Neural cell (in vitro differentiated cells): ENCODE measurements at regions not wholly inside any gene's neighbourhood (a gene's known extent, or its start where the extent isn't known, plus 50 kb on each side); places are given as distances from the start of the nearest gene placed in this dataset.

Source experiments
- H2AFZ ChIP-seq: fragments of 200-600, 300-800 bp; sonication (generic), shearing (Covaris generic); 2 replicates; pipeline ENCODE4 v1.6.0; 2014; ENCODE audit warnings: low read depth, mild to moderate bottlenecking, antibody characterized with exemption, low read length, moderate library complexity
- H3F3A ChIP-seq: fragments of 200-600 bp; shearing (Covaris generic); 2 replicates; pipeline ENCODE4 v1.6.1; 2016; ENCODE audit warnings: mild to moderate bottlenecking, moderate library complexity, mixed read lengths, antibody characterized with exemption, low read length; ENCODE audit not compliant: insufficient read depth, poor library complexity, severe bottlenecking
- H3K27ac ChIP-seq: fragments of 200-600, 300-800 bp; sonication (generic), shearing (Covaris generic); 2 replicates; pipeline ENCODE4 v1.5.1; 2014; ENCODE audit warnings: mild to moderate bottlenecking, low read length, moderate library complexity
- H3K27me3 ChIP-seq: fragments of 300-800, 200-600 bp; sonication (generic), shearing (Covaris generic); 2 replicates; pipeline ENCODE4 v1.6.0; 2014; ENCODE audit warnings: mild to moderate bottlenecking, low read depth, low read length, moderate library complexity; ENCODE audit not compliant: insufficient read depth
- H3K36me3 ChIP-seq: fragments of 300-800, 200-600 bp; sonication (generic), shearing (Covaris generic); 2 replicates; pipeline ENCODE4 v1.5.1; 2014; ENCODE audit warnings: mild to moderate bottlenecking, antibody characterized with exemption, low read length, moderate library complexity; ENCODE audit not compliant: insufficient read depth
- H3K4me2 ChIP-seq: fragments of 300-800, 200-600 bp; sonication (generic), shearing (Covaris generic); 2 replicates; pipeline ENCODE4 v1.6.0; 2014; ENCODE audit warnings: mild to moderate bottlenecking, low read length
- H3K4me3 ChIP-seq: fragments of 300-800, 200-600 bp; sonication (generic), shearing (Covaris generic); 2 replicates; pipeline ENCODE4 v1.5.1; 2014; ENCODE audit warnings: mild to moderate bottlenecking, low read length, moderate library complexity
- H3K79me2 ChIP-seq: fragments of 200-600 bp; shearing (Covaris generic); replicated peaks from 2 replicates; pipeline ENCODE4 v1.6.0; 2014; ENCODE audit warnings: mild to moderate bottlenecking, low read length, moderate library complexity; ENCODE audit not compliant: insufficient read depth
- H3K9ac ChIP-seq: fragments of 300-800, 200-600 bp; sonication (generic), shearing (Covaris generic); 2 replicates; pipeline ENCODE4 v1.6.1; 2016; ENCODE audit warnings: mild to moderate bottlenecking, low read length, mixed read lengths
- H3K9me2 ChIP-seq: fragments of 200-600 bp; shearing (Covaris generic); 2 replicates; pipeline ENCODE4 v1.6.1; 2016; ENCODE audit warnings: mild to moderate bottlenecking, low read length, mixed read lengths; ENCODE audit not compliant: insufficient read depth
- H3K9me3 ChIP-seq: fragments of 200-600, 300-800 bp; sonication (generic), shearing (Covaris generic); 2 replicates; pipeline ENCODE4 v1.6.1; 2016; ENCODE audit warnings: mild to moderate bottlenecking, mixed run types, low read length, moderate library complexity, mixed read lengths
- H4K20me1 ChIP-seq: fragments of 200-600 bp; shearing (Covaris generic); 2 replicates; pipeline ENCODE4 v1.6.1; 2016; ENCODE audit warnings: mild to moderate bottlenecking, mixed run types; ENCODE audit not compliant: insufficient read depth
- CTCF ChIP-seq: fragments of 450-650 bp; IDR thresholded peaks from 2 replicates; pipeline ENCODE4 v1.5.1; 2014; ENCODE audit warnings: antibody characterized with exemption, mild to moderate bottlenecking, moderate library complexity; ENCODE audit not compliant: poor library complexity, severe bottlenecking
- EP300 ChIP-seq: fragments of 450-650 bp; conservative IDR thresholded peaks from 2 replicates; pipeline ENCODE4 v1.6.1; 2014; ENCODE audit warnings: antibody characterized with exemption, mild to moderate bottlenecking, moderate library complexity; ENCODE audit not compliant: poor library complexity, severe bottlenecking
- EZH2 ChIP-seq: fragments of 200-600, 300-800 bp; shearing (Covaris generic), sonication (generic); IDR thresholded peaks from 2 replicates; pipeline ENCODE4 v1.6.1; 2014; ENCODE audit warnings: antibody characterized with exemption, low read length, borderline replicate concordance, mild to moderate bottlenecking; ENCODE audit not compliant: insufficient read depth, poor library complexity, severe bottlenecking
- MXI1 ChIP-seq: fragments of 450-650 bp; conservative IDR thresholded peaks from 2 replicates; pipeline ENCODE4 v1.6.1; 2014; ENCODE audit warnings: antibody characterized with exemption, mild to moderate bottlenecking; ENCODE audit not compliant: poor library complexity, severe bottlenecking
- POLR2AphosphoS5 ChIP-seq: IDR thresholded peaks from 2 replicates; pipeline ENCODE4 v1.6.1; 2012
- RAD21 ChIP-seq: fragments of 450-650 bp; conservative IDR thresholded peaks from 2 replicates; pipeline ENCODE4 v1.6.1; 2014; ENCODE audit warnings: antibody characterized with exemption, mild to moderate bottlenecking, moderate library complexity
- SMC3 ChIP-seq: fragments of 450-650 bp; conservative IDR thresholded peaks from 2 replicates; pipeline ENCODE4 v1.6.1; 2014; ENCODE audit warnings: antibody characterized with exemption, mild to moderate bottlenecking, moderate library complexity; ENCODE audit not compliant: poor library complexity
- TAF1 ChIP-seq: IDR thresholded peaks from 2 replicates; pipeline ENCODE4 v1.6.1; 2012; ENCODE audit warnings: low read depth
- TF ChIP-seq, protein P1 (sequence below): IDR thresholded peaks from 2 replicates; pipeline ENCODE4 v1.6.1; 2012; ENCODE audit warnings: borderline replicate concordance

- Histone ChIP-seq H3K4me3 (no peak overlapping the region), H2AFZ (no peak overlapping the region), H3F3A (no peaks in the 10 kb centered on the region), H3K9ac (no peak overlapping the region), H3K27me3 (no peaks in the 10 kb centered on the region), H3K9me3 (no peaks in the 10 kb centered on the region), H3K4me2 (no peak overlapping the region), H3K79me2 (no peaks in the 10 kb centered on the region), H3K9me2 (no peaks in the 10 kb centered on the region), H4K20me1 (no peaks in the 10 kb centered on the region), H3K27ac (no peak overlapping the region), H3K36me3 (no peaks in the 10 kb centered on the region)
- TF ChIP-seq TAF1, result no peak
- no peak for TF ChIP-seq MXI1
- TF ChIP-seq CTCF, result no peak
- no peak for TF ChIP-seq RAD21
- no peak for TF ChIP-seq EP300
- no peak for TF ChIP-seq EZH2
- no peak for TF ChIP-seq SMC3
- TF ChIP-seq, protein P1, sequence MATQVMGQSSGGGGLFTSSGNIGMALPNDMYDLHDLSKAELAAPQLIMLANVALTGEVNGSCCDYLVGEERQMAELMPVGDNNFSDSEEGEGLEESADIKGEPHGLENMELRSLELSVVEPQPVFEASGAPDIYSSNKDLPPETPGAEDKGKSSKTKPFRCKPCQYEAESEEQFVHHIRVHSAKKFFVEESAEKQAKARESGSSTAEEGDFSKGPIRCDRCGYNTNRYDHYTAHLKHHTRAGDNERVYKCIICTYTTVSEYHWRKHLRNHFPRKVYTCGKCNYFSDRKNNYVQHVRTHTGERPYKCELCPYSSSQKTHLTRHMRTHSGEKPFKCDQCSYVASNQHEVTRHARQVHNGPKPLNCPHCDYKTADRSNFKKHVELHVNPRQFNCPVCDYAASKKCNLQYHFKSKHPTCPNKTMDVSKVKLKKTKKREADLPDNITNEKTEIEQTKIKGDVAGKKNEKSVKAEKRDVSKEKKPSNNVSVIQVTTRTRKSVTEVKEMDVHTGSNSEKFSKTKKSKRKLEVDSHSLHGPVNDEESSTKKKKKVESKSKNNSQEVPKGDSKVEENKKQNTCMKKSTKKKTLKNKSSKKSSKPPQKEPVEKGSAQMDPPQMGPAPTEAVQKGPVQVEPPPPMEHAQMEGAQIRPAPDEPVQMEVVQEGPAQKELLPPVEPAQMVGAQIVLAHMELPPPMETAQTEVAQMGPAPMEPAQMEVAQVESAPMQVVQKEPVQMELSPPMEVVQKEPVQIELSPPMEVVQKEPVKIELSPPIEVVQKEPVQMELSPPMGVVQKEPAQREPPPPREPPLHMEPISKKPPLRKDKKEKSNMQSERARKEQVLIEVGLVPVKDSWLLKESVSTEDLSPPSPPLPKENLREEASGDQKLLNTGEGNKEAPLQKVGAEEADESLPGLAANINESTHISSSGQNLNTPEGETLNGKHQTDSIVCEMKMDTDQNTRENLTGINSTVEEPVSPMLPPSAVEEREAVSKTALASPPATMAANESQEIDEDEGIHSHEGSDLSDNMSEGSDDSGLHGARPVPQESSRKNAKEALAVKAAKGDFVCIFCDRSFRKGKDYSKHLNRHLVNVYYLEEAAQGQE, result no peak
- TF ChIP-seq POLR2AphosphoS5, result no peak
Observed at GRCh38 chr20:24880356-24880755, 68.7 kb upstream of the CST7 start.

GRCh38 chr20:24890286-24890685 is 58.8 kb upstream of the CST7 start:
- Histone ChIP-seq H2AFZ (no peak overlapping the region), H3F3A (no peaks in the 10 kb centered on the region), H3K79me2 (no peaks in the 10 kb centered on the region), H3K4me2 (no peak overlapping the region), H3K9ac (no peak overlapping the region), H3K36me3 (no peaks in the 10 kb centered on the region), H3K27me3 (no peaks in the 10 kb centered on the region), H3K4me3 (no peak overlapping the region), H3K9me3 (no peaks in the 10 kb centered on the region), H3K9me2 (no peaks in the 10 kb centered on the region), H3K27ac (no peak overlapping the region), H4K20me1 (no peaks in the 10 kb centered on the region)
- TF ChIP-seq, protein P1, result no peak
- TF ChIP-seq TAF1, result no peak
